Spleen (tissue), 11 donors: ENCODE measurements at regions not wholly inside any gene's neighbourhood (a gene's known extent, or its start where the extent isn't known, plus 50 kb on each side); places are given as distances from the start of the nearest gene placed in this dataset.

Source experiments
- DNase-seq: peaks from one replicate; pipeline ENCODE4 v3.0.0-alpha.2; 2020
- H3K27ac ChIP-seq, 8 donors: fragments of 200-600 bp; sonication (generic) in 7 of 8; 1 replicate in 4 of 8; 2 replicates in 4 of 8; pipeline versions ENCODE4 v1.5.0 to v1.8.0; 2016 to 2021; ENCODE audit warnings: inconsistent platforms in 4 of 8, mild to moderate bottlenecking in 4 of 8, moderate library complexity in 1 of 8
- H3K27me3 ChIP-seq, 7 donors: fragments of 200-600 bp; sonication (generic) in 6 of 7; replicated peaks in 1 of 7; 1 replicate in 4 of 7; 2 replicates in 3 of 7; pipeline versions ENCODE4 v1.5.0 to v1.8.0; 2016 to 2021; ENCODE audit warnings: inconsistent platforms in 3 of 7, mild to moderate bottlenecking in 1 of 7
- H3K36me3 ChIP-seq, 6 donors: fragments of 200-600 bp; sonication (generic) in 5 of 6; 1 replicate in 4 of 6; 2 replicates in 2 of 6; pipeline versions ENCODE4 v1.5.0 to v1.8.0; 2016 to 2021; ENCODE audit warnings: inconsistent platforms in 2 of 6
- H3K4me1 ChIP-seq, 6 donors: fragments of 200-600 bp; sonication (generic) in 5 of 6; 1 replicate in 3 of 6; 2 replicates in 3 of 6; pipeline versions ENCODE4 v1.5.0 to v1.8.0; 2016 to 2021; ENCODE audit warnings: inconsistent platforms in 3 of 6
- H3K4me3 ChIP-seq, 8 donors: fragments of 200-600 bp; sonication (generic) in 7 of 8; 1 replicate in 4 of 8; 2 replicates in 4 of 8; pipeline versions ENCODE4 v1.5.0 to v1.8.0; 2016 to 2021; ENCODE audit warnings: inconsistent platforms in 4 of 8, mild to moderate bottlenecking in 4 of 8, moderate library complexity in 2 of 8
- H3K9me3 ChIP-seq, 8 donors: fragments of 200-600 bp; sonication (generic) in 7 of 8; 1 replicate in 4 of 8; 2 replicates in 4 of 8; pipeline versions ENCODE4 v1.5.0 to v1.8.0; 2016 to 2021; ENCODE audit warnings: inconsistent platforms in 4 of 8
- POLR2A ChIP-seq, 3 donors: fragments of 450-650 bp; IDR thresholded peaks; one replicate each; pipeline ENCODE4 v1.5.1; 2017; ENCODE audit warnings: antibody characterized with exemption in 3 of 3, mild to moderate bottlenecking in 1 of 3
- POLR2AphosphoS5 ChIP-seq, 3 donors: sonication (generic); formaldehyde crosslinking; IDR thresholded peaks; one replicate each; pipeline ENCODE4 v1.5.1; 2017; ENCODE audit warnings: antibody characterized with exemption in 3 of 3
- WGBS, 5 donors: extraction: QIAGEN DNeasy Blood & Tissue Kit in 3 of 5; methylation state at CpG; one replicate each; pipeline versions ENCODE4 v1.1.5 to v1.1.7; 2013 to 2018; 5-methylcytosine and 5-hydroxymethylcytosine counted together
- intact Hi-C: fragments of 100-400 bp; cut with DNase I; formaldehyde crosslinking; loops from one replicate; pipeline ENCODE4 v1.15.0; 2023; ENCODE audit warnings: low total_unique reads
- TF ChIP-seq, protein P1 (sequence below), 11 experiments: fragments of 200-600 bp in 7 of 11; fragments of 450-650 bp in 4 of 11; sonication (generic) in 4 of 11; IDR thresholded peaks in 8 of 11; conservative IDR thresholded peaks in 3 of 11; 1 replicate in 7 of 11; 2 replicates in 4 of 11; pipeline versions ENCODE4 v1.4.0 to v1.8.0; 2016 to 2021; ENCODE audit warnings: antibody characterized with exemption in 11 of 11, inconsistent platforms in 4 of 11, mild to moderate bottlenecking in 1 of 11
- donor health status: healthy with polysubstance abuse.
- donor health status: DM: no; HTN: no; CAD: no; lungs with moderate emphysema.
- donor health status: DM: no; HTN: no; CAD: no.
- donor health status: Bipolar disorder and iron deficiency.
- donor health status: healthy.
- donor health status: DM: no; HTN: no; CAD: no.
- donor health status: DM: yes; HTN: yes; CAD: no.

- no peak for DNase-seq
- peaks cover 0 to 36% (median 30%) of the 10 kb centered on the region in 6 donors for H3K4me1 ChIP-seq
- 86 to 89% (median 89%) methylated on average over 6 of the region's 6 CpGs for WGBS, 5 donors
Observed at GRCh38 chr21:31560479-31560878, 99.0 kb upstream of the SOD1 start.

DNA sequence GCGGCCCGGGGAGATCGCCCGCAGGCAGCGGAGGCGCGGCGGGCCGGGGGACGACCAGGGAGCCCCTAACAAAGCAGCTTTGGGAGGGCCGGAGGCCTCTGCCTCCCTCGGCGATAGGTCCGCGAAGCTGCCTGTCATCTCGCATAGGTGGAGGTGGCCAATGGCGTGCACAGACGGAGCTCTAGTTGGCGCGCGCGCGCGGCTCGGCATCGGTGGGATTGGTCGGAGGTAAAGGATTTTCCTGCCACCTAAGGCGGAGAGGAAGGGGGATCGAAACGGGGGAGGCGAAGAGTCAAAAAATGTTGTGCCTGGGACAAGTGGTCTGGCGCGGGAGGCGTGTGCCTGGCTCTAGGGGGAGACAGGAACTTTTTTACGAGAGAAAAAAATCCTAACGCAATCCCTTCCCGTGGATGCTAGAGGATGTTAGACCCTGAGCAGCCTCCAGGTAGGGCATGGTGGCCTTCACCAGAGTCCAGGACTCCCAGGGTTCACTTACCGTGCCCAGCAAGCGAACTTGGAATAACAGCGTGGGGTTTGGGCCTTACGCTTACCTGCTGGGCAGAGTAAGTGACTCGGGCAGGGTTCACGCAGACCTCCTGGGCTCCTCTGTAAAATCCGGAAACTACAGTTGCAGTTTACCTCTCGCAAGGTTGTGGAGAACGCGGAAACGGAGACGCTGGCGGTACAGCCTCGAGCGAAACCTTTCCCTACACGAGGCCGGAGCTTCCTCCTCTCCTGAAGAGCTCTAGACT is 99.9 kb upstream of the SOD1 start:
- peak overlapping the region; percentile 69 to 86 (median 76) for H3K4me3 ChIP-seq
- WGBS, 5 donors = 2 to 3% (median 2%) methylated on average over 44 to 54 of the region's 54 CpGs
- peak in 1 of 3 donors; percentile 14 for TF ChIP-seq POLR2AphosphoS5 (IDR thresholded peaks at IDR 0.05)
- TF ChIP-seq, protein P1, sequence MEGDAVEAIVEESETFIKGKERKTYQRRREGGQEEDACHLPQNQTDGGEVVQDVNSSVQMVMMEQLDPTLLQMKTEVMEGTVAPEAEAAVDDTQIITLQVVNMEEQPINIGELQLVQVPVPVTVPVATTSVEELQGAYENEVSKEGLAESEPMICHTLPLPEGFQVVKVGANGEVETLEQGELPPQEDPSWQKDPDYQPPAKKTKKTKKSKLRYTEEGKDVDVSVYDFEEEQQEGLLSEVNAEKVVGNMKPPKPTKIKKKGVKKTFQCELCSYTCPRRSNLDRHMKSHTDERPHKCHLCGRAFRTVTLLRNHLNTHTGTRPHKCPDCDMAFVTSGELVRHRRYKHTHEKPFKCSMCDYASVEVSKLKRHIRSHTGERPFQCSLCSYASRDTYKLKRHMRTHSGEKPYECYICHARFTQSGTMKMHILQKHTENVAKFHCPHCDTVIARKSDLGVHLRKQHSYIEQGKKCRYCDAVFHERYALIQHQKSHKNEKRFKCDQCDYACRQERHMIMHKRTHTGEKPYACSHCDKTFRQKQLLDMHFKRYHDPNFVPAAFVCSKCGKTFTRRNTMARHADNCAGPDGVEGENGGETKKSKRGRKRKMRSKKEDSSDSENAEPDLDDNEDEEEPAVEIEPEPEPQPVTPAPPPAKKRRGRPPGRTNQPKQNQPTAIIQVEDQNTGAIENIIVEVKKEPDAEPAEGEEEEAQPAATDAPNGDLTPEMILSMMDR (IDR thresholded peaks at IDR 0.05 in 8 of 11, conservative IDR thresholded peaks at IDR 0.05 in 3 of 11) = no peak
- peak; percentile 94 for DNase-seq
- H3K27me3 ChIP-seq = peaks cover 3 to 60% (median 38%) of the 10 kb centered on the region in 7 donors
- peak overlapping the region in 3 of 8 donors; percentile 28 to 59 (median 50) for H3K27ac ChIP-seq
- intact Hi-C loops = no loop called here
- no peaks in the 10 kb centered on the region for H3K36me3 ChIP-seq
- peaks cover 0 to 38% (median 30%) of the 10 kb centered on the region in 6 donors for H3K4me1 ChIP-seq
- H3K9me3 ChIP-seq = no peaks in the 10 kb centered on the region

More at GRCh38 chr21:31560479-31560878, 99.0 kb upstream of the SOD1 start:
- intact Hi-C loops = no loop called here
- Histone ChIP-seq H3K4me3 (no peak overlapping the region), H3K9me3 (no peaks in the 10 kb centered on the region), H3K27me3 (peaks cover 3 to 58% (median 37%) of the 10 kb centered on the region in 7 donors), H3K27ac (no peak overlapping the region), H3K36me3 (no peaks in the 10 kb centered on the region)
- no peak for TF ChIP-seq POLR2AphosphoS5 (IDR thresholded peaks at IDR 0.05)
- TF ChIP-seq, protein P1 (IDR thresholded peaks at IDR 0.05 in 8 of 11, conservative IDR thresholded peaks at IDR 0.05 in 3 of 11) = no peak
- TF ChIP-seq POLR2A (IDR thresholded peaks at IDR 0.05) = no peak

- TF ChIP-seq POLR2A (IDR thresholded peaks at IDR 0.05) (no peak), POLR2AphosphoS5 (IDR thresholded peaks at IDR 0.05) (peak in 2 of 3 donors; percentile 42 to 49)
- TF ChIP-seq, protein P1 (IDR thresholded peaks at IDR 0.05 in 8 of 11, conservative IDR thresholded peaks at IDR 0.05 in 3 of 11) = peak in 5 of 11 experiments; percentile 10 to 48 (median 41)
- peak overlapping the region; percentile 69 to 86 (median 76) for H3K4me3 ChIP-seq
- peaks cover 0 to 43% (median 30%) of the 10 kb centered on the region in 6 donors for H3K4me1 ChIP-seq
- peak overlapping the region in 4 of 8 donors; percentile 28 to 59 (median 52) for H3K27ac ChIP-seq
- WGBS, 5 donors = 0 to 1% (median 1%) methylated on average over 44 to 59 of the region's 59 CpGs; no CpG with 5 or more reads in 2 of the 5 donors
- no peaks in the 10 kb centered on the region for H3K36me3 ChIP-seq
- intact Hi-C loops = no loop called here
- no peaks in the 10 kb centered on the region for H3K9me3 ChIP-seq
- peak; percentile 94 for DNase-seq
- H3K27me3 ChIP-seq = peaks cover 3 to 60% (median 38%) of the 10 kb centered on the region in 7 donors
Observed at GRCh38 chr21:31558962-31559367, 100.5 kb upstream of the SOD1 start.
